Adrenal gland (tissue), 9 donors: ENCODE measurements at regions not wholly inside any gene's neighbourhood (a gene's known extent, or its start where the extent isn't known, plus 50 kb on each side); places are given as distances from the start of the nearest gene placed in this dataset.

Experiments used
- DNase-seq, 7 donors: peaks; one replicate each; pipeline ENCODE4 v3.0.0-alpha.2; 2019 to 2020
- H3K27ac ChIP-seq, 5 donors: fragments of 200-600 bp; sonication (generic) in 4 of 5; 1 replicate in 3 of 5; 2 replicates in 2 of 5; pipeline versions ENCODE4 v1.5.1 to v1.8.0; 2016 to 2020; ENCODE audit warnings: mild to moderate bottlenecking in 1 of 5
- H3K27me3 ChIP-seq: fragments of 200-600 bp; 2 replicates; pipeline ENCODE4 v1.8.0; 2021
- H3K36me3 ChIP-seq, 2 donors: fragments of 200-600 bp; replicated peaks in 1 of 2; 1 replicate in 1 of 2; 2 replicates in 1 of 2; pipeline versions ENCODE4 v1.5.1 to v1.8.0; 2018 to 2022
- H3K4me1 ChIP-seq, 2 donors: fragments of 200-600 bp; replicated peaks in 1 of 2; 1 replicate in 1 of 2; 2 replicates in 1 of 2; pipeline versions ENCODE4 v1.5.1 to v1.8.0; 2018 to 2021
- H3K4me3 ChIP-seq, 4 donors: fragments of 200-600 bp; sonication (generic) in 3 of 4; one replicate each; pipeline ENCODE4 v1.5.1; 2016 to 2018
- H3K9me3 ChIP-seq, 3 donors: fragments of 200-600 bp; sonication (generic) in 1 of 3; replicated peaks in 1 of 3; 1 replicate in 2 of 3; 2 replicates in 1 of 3; pipeline versions ENCODE4 v1.5.1 to v1.8.0; 2016 to 2021
- CTCF ChIP-seq, 6 experiments: fragments of 450-650 bp in 4 of 6; fragments of 200-600 bp in 2 of 6; sonication (generic) in 1 of 6; IDR thresholded peaks; 1 replicate in 5 of 6; 2 replicates in 1 of 6; pipeline versions ENCODE4 v1.5.1 to v1.8.0; 2016 to 2021; ENCODE audit warnings: antibody characterized with exemption in 6 of 6, mild to moderate bottlenecking in 2 of 6, moderate library complexity in 1 of 6
- POLR2A ChIP-seq, 2 donors: fragments of 450-650 bp; IDR thresholded peaks; one replicate each; pipeline ENCODE4 v1.6.1; 2017; ENCODE audit warnings: antibody characterized with exemption in 2 of 2, mild to moderate bottlenecking in 2 of 2, moderate library complexity in 1 of 2
- WGBS, 4 donors: extraction: QIAGEN DNeasy Blood & Tissue Kit in 2 of 4; methylation state at CpG; one replicate each; pipeline versions ENCODE4 v1.1.5 to v1.1.7; 2013 to 2017; 5-methylcytosine and 5-hydroxymethylcytosine counted together
- intact Hi-C, 2 donors: fragments of 100-400 bp; cut with DNase I; formaldehyde crosslinking; loops; one replicate each; pipeline versions ENCODE4 v1.14.1 to v1.15.0; 2022 to 2023
- donor health status: healthy with polysubstance abuse.
- donor health status: Bipolar disorder and iron deficiency.
- donor health status: DM: yes; HTN: yes; CAD: no.
- donor health status: DM: no; HTN: no; CAD: no.
- donor health status: DM: no; HTN: no; CAD: no.

- no peak for DNase-seq
- TF ChIP-seq CTCF (IDR thresholded peaks at IDR 0.05) (no peak), POLR2A (IDR thresholded peaks at IDR 0.05) (no peak)
- Histone ChIP-seq H3K27me3 (no peaks in the 10 kb centered on the region), H3K9me3 (no peaks in the 10 kb centered on the region), H3K36me3 (no peaks in the 10 kb centered on the region), H3K27ac (no peak overlapping the region), H3K4me1 (no peaks in the 10 kb centered on the region), H3K4me3 (no peak overlapping the region)
- intact Hi-C loops, result no loop called here
- 79 to 81% (median 80%) methylated on average over 1 of the region's 1 CpG for WGBS, 4 donors
Measured at GRCh38 chr17:63156986-63157385, 191.0 kb downstream of the TANC2 start.

DNA sequence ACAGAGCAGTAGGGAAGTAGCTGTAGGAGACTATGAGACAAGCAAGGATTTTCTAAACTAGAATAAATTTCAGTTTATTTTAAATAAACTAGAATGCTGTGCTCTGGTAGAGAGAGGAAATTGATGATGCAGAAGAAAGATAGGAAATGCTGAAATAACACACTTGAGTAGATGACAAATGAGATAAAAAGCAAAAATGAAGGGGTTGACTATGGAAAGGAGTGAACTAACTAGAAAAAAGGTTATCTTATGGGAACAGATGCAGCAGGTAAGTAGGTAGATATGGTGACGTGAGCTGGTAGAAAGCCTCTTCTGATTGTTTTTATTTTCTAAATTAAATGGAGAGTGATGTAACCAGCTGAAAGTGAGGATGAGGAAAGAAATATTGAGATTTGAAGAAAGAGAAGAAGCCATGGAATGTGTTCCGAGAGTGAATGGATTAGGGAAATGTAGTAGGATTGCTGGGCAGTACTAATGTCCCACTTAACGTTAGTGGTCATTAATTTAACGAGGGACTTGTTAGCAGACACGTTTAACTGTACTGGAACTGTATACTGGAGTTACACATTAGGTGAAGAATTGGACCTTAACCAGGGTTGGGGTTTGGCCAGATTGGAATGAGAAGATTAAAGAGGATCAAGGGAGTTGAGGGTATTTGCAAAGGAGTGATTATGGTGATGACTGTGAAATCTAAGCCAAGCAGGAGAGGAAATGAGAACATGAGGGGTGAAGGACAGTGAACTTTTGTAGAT lies 196.5 kb downstream of the TANC2 start:
- Histone ChIP-seq H3K27me3 (no peaks in the 10 kb centered on the region), H3K4me3 (no peak overlapping the region), H3K9me3 (no peaks in the 10 kb centered on the region), H3K27ac (no peak overlapping the region), H3K36me3 (no peaks in the 10 kb centered on the region), H3K4me1 (no peaks in the 10 kb centered on the region)
- no peak for DNase-seq
- intact Hi-C loops, result no loop called here
- TF ChIP-seq POLR2A (IDR thresholded peaks at IDR 0.05) (no peak), CTCF (IDR thresholded peaks at IDR 0.05) (no peak)
- WGBS, 4 donors, result 89 to 93% (median 90%) methylated on average over 5 of the region's 5 CpGs

DNA sequence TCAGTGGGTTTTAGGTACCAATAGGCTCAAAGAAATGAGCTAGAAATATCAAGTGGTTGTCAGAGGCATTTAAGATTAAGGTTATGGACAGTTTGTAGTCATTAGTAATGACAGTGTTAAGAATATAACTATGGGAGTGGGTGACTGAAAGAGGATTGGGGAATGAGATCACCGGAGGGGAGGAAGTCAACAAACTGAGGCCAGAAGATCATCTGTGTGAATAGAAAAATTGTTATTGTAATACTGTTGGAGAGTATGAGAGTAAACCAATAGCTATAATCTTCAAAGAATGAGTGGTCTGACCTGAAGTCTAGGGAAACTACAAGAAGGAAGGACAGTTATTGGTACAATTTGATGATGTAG lies 197.1 kb downstream of the TANC2 start:
- TF ChIP-seq POLR2A (IDR thresholded peaks at IDR 0.05) (no peak), CTCF (IDR thresholded peaks at IDR 0.05) (no peak)
- no peak for DNase-seq

GRCh38 chr17:63165400-63165799 lies 199.4 kb downstream of the TANC2 start:
- Histone ChIP-seq H3K27ac (no peak overlapping the region), H3K9me3 (no peaks in the 10 kb centered on the region), H3K4me3 (no peak overlapping the region), H3K27me3 (no peaks in the 10 kb centered on the region), H3K36me3 (no peaks in the 10 kb centered on the region), H3K4me1 (no peaks in the 10 kb centered on the region)
- DNase-seq, result no peak
- no peak for TF ChIP-seq POLR2A (IDR thresholded peaks at IDR 0.05)
- no peak for TF ChIP-seq CTCF (IDR thresholded peaks at IDR 0.05)
- 45 to 95% (median 46%) methylated on average over 2 of the region's 2 CpGs for WGBS, 4 donors
- intact Hi-C loops, result no loop called here

More for the DNA sequence above, 197.1 kb downstream of the TANC2 start:
- no peaks in the 10 kb centered on the region for H3K9me3 ChIP-seq
- H3K27me3 ChIP-seq, result no peaks in the 10 kb centered on the region
- intact Hi-C loops, result no loop called here
- no peak overlapping the region for H3K4me3 ChIP-seq
- no peaks in the 10 kb centered on the region for H3K36me3 ChIP-seq
- WGBS, 4 donors, result 88 to 96% (median 92%) methylated on average over 1 of the region's 1 CpG
- no peak overlapping the region for H3K27ac ChIP-seq
- H3K4me1 ChIP-seq, result no peaks in the 10 kb centered on the region
